GM08714 (cell line): ENCODE measurements at regions not wholly inside any gene's neighbourhood (a gene's known extent, or its start where the extent isn't known, plus 50 kb on each side); places are given as distances from the start of the nearest gene placed in this dataset.

Experiments used
- H3K4me3 ChIP-seq: fragments of 200-500 bp; sonication (Bioruptor generic); 2 replicates; pipeline ENCODE4 v1.5.1; 2014; ENCODE audit warnings: mild to moderate bottlenecking, low read length, inconsistent platforms
- ZNF274 ChIP-seq: IDR thresholded peaks from 2 replicates; pipeline ENCODE4 v1.6.1; 2012; ENCODE audit warnings: mild to moderate bottlenecking, low read depth, low read length

GRCh38 chr13:22135446-22135845 is 464.6 kb downstream of the FGF9 start:
- TF ChIP-seq ZNF274 = no peak

GRCh38 chr13:22137361-22138050 is 466.6 kb downstream of the FGF9 start:
- TF ChIP-seq ZNF274 = no peak
- no peak overlapping the region for H3K4me3 ChIP-seq

More at GRCh38 chr13:22135446-22135845, 464.6 kb downstream of the FGF9 start:
- no peak overlapping the region for H3K4me3 ChIP-seq

DNA sequence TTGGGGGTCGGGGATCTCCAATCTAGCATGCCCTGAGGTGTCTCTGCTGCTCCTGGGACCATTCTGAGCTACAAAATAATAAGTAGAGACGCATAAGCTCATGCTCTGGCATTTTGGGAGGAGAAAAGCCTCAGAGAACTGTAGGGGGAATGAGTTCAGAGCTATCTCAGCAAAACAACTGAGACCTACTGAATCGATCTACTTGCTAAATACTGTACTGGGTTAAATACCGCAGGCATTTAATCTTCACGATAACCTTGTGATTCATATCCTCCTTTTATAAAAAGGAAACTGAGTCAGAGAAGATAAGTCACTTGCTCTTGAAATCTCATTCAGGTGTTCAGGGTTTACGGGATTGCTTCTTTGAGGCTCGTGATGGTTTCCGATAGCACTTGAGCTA is 468.1 kb downstream of the FGF9 start:
- H3K4me3 ChIP-seq = no peak overlapping the region

DNA sequence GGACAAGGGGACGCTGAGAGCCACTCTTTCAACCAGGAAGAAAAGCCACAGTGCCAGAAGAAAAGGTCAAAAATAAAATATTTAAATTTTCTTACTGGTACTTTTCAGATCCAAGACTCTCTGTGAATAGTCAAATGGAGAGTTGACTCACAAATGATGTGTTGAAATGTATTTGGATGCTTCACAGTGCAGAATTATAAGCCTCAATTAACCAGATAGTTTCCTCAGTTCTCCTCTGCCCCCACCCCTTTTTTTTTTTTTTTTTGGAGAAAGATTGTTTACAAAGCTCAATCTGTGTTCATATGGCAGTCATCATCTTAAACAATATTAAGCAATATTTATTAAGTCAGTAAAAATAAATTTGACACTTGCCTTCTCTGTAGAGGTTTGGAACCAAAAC is 470.8 kb downstream of the FGF9 start:
- TF ChIP-seq ZNF274 = no peak
- no peak overlapping the region for H3K4me3 ChIP-seq

More for the DNA sequence above, 468.1 kb downstream of the FGF9 start:
- TF ChIP-seq ZNF274 = no peak

GRCh38 chr13:22143671-22144070 is 472.8 kb downstream of the FGF9 start:
- TF ChIP-seq ZNF274 = no peak
- no peak overlapping the region for H3K4me3 ChIP-seq

DNA sequence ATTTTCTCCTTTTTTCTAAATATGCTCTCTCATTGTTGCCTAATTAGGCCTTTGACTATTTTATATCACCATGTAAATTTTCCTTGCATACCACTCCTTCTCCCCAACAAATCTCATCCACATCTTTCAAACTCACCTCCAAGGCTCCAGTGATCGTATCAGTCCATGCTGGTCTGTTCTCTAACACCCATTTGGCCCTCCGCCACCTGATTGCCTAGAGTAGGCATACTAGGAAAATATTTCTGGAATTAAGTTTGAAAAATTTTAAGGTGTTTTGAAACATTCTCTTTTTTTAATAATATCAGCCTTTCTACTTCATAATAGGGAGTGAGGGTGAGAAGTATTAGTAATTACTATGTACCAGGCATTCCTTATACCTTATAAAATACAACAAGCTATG is 473.9 kb downstream of the FGF9 start:
- H3K4me3 ChIP-seq = no peak overlapping the region
- TF ChIP-seq ZNF274 = no peak

DNA sequence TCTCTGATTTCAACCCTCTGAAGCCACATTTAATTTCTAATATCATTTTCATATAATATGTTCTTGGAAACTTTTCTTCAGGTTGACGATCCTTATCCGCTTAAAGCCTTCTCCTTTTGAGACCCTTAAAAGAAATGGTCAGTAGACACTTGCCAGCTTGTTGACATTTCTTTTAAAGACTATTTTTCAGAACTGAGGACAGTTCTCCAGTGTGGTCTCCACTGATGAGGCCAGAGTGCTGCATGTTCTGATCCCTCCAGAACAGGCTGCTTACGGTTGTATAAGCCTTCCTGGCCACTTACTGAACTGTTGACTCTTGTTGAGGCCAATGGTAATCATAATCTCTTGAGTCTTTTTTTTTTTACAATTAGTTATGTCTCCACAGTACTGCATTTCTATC is 477.3 kb downstream of the FGF9 start:
- no peak for TF ChIP-seq ZNF274

GRCh38 chr13:22152751-22153150 is 481.9 kb downstream of the FGF9 start:
- H3K4me3 ChIP-seq = no peak overlapping the region
- TF ChIP-seq ZNF274 = no peak

More for the DNA sequence above, 477.3 kb downstream of the FGF9 start:
- H3K4me3 ChIP-seq = no peak overlapping the region

- no peak overlapping the region for H3K4me3 ChIP-seq
- TF ChIP-seq ZNF274 = no peak
Observed at GRCh38 chr13:22154041-22154440, 483.2 kb downstream of the FGF9 start.

GRCh38 chr13:22161871-22162270 is 491.0 kb downstream of the FGF9 start:
- no peak overlapping the region for H3K4me3 ChIP-seq
- no peak for TF ChIP-seq ZNF274

GRCh38 chr13:22162889-22163288 is 492.0 kb downstream of the FGF9 start:
- no peak for TF ChIP-seq ZNF274
- peak overlapping the region; percentile 25; the same call in 1 of the 2 replicates for H3K4me3 ChIP-seq

DNA sequence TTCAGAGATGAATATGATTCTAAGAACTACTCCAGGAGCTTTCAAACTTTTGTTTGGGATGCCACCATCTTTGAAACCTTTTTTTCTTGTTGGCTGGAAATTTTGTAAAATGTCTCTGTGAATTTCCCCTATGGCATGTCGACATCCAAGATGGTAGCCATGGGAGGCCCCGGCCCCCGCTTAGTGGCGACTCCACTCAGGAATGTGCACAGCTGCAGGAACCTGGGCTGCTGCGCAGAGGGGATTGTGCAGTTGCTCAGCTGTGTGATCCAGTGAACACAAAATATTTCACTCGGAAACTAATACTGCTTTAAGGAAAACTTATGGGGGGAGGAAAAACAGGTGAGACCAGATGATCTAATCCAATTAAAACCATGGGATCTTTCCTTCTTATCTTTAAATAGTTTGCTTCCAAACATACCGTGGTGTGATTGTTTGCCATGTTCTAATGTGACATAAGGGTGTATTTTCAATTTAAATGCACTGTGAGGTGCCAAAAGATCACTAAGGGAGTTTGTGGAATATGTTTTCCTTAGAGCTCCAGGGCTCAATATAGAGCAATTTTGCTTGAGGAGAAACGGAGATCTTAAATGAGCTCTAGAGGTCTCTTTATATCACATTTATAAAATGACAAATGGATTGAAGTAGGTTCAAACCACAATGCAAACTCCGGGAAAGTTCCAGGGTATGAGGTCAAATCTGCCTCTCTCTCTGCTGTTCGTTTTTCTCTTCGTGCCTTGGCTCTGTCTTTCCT is 497.7 kb downstream of the FGF9 start:
- no peak overlapping the region for H3K4me3 ChIP-seq
- TF ChIP-seq ZNF274 = no peak

DNA sequence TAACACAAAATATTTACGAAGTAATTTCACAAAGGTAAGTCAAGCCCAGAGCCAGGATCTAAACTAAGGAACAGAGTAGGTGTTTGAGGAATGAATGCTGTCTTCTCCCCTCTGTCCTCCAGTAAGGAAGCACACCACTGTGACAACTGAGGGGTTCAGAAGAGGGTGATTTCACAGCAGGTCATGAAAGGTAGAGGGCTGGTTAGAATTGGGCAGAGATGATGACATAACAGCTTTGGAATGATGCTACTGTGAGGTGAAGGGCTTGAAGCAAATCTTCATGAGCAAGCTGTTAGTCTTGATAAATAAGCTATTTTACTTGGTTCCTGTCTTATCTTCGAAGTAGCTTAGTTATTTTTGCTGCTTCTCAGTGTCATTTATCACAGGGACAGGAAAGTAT is 498.6 kb downstream of the FGF9 start:
- TF ChIP-seq ZNF274 = no peak

GRCh38 chr13:22173610-22174009 is 502.7 kb downstream of the FGF9 start:
- no peak overlapping the region for H3K4me3 ChIP-seq
- no peak for TF ChIP-seq ZNF274

More for the DNA sequence above, 498.6 kb downstream of the FGF9 start:
- H3K4me3 ChIP-seq = no peak overlapping the region

DNA sequence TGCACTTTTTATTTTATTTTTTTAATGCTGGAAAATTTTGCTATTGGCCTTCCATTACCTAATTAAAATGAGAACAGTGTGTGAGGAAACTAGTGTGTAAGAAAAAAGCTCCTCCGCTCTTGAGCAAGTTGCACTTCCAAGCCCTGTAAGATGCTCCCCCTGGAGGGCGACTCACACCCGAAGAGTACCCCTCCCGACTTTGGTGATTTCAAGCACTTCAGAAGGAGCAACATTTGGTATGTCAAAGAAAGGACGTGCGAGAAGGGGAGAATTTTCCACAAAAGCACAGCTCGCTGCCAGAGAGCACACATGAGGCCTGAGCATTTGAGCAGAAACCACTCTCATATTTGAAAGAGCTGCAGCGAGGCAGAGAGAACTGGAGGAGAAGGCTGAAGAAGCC is 504.4 kb downstream of the FGF9 start:
- TF ChIP-seq ZNF274 = no peak
- H3K4me3 ChIP-seq = no peak overlapping the region
